ENCODE measurements at regions not wholly inside any gene's neighbourhood (a gene's known extent, or its start where the extent isn't known, plus 50 kb on each side); places are given as distances from the start of the nearest gene placed in this dataset.

GRCh38 chr6:11404838-11405237 lies 132.7 kb upstream of the TMEM170B start:
- TF ChIP-seq CTCF (IDR thresholded peaks at IDR 0.05; ENCODE audit: low read depth, low read length, poor library complexity, severe bottlenecking): no peak
- TF ChIP-seq EZH2phosphoT487 (IDR thresholded peaks at IDR 0.05; ENCODE audit: borderline replicate concordance, low read length): no peak
